HCT116 (cell line): ENCODE measurements at regions not wholly inside any gene's neighbourhood (a gene's known extent, or its start where the extent isn't known, plus 50 kb on each side); places are given as distances from the start of the nearest gene placed in this dataset.

ENCODE experiments used
- POLR2A ChIP-seq: IDR thresholded peaks from 2 replicates; pipeline ENCODE4 v1.7.0; 2011; ENCODE audit warnings: borderline replicate concordance; ENCODE audit not compliant: insufficient read depth, insufficient read length; ENCODE audit errors: extremely low read depth
- RAD21 ChIP-seq: IDR thresholded peaks from 2 replicates; pipeline ENCODE4 v1.6.1; 2012; ENCODE audit warnings: low read depth, mild to moderate bottlenecking
- TF ChIP-seq, protein P1 (sequence below): IDR thresholded peaks from 2 replicates; pipeline ENCODE4 v1.6.1; 2012; ENCODE audit warnings: low read depth
- TF ChIP-seq, protein P2 (sequence below), 3 experiments: fragments of 200-600 bp in 1 of 3; sonication (generic) in 1 of 3; IDR thresholded peaks in 2 of 3; conservative IDR thresholded peaks in 1 of 3; 2 replicates each; pipeline ENCODE4 v1.5.1; 2012 to 2017; ENCODE audit warnings: low read depth in 2 of 3, low read length in 2 of 3, antibody characterized with exemption in 1 of 3, borderline replicate concordance in 1 of 3, control low read depth in 1 of 3, mild to moderate bottlenecking in 1 of 3, mixed read lengths in 1 of 3, mixed run types in 1 of 3, moderate library complexity in 1 of 3; ENCODE audit not compliant: insufficient read depth in 1 of 3
- TF ChIP-seq, protein P3 (sequence below): IDR thresholded peaks from 2 replicates; pipeline ENCODE4 v1.6.1; 2012

DNA sequence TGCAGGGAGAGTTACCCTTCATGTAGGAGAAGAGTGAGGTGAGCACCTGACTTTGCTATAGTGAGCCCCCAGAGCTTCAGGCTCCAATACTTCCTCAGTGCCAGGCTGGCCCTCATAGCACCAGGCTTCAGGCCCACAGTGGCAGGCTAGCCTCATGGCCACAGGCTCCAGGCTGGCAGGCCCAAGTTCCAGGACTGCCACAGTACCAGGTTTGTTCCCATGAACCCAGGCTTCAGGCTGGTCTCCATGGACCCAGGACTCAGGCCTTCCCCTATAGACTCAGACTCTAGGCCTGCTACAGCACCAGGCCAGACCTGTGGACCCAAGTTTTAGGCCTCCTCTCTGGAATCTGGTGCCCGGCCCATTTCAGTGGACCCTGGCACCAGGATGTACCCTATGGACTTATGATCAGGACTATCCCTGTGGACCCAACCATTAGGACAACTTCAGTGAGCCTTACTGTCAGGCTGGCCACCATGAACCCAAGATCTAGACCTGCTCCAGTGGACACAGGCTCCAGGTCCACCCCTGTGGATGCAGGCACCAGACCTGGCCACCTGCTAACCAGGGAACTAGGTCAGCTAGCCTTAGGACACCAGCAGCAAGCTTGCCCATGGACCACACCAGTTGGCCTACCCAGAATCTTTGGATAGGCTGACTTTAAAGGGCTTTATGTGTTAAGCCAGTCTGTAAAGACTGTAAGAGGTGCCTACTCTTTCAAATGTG, 658.2 kb downstream of the KLHL13 start:
- TF ChIP-seq, protein P1, sequence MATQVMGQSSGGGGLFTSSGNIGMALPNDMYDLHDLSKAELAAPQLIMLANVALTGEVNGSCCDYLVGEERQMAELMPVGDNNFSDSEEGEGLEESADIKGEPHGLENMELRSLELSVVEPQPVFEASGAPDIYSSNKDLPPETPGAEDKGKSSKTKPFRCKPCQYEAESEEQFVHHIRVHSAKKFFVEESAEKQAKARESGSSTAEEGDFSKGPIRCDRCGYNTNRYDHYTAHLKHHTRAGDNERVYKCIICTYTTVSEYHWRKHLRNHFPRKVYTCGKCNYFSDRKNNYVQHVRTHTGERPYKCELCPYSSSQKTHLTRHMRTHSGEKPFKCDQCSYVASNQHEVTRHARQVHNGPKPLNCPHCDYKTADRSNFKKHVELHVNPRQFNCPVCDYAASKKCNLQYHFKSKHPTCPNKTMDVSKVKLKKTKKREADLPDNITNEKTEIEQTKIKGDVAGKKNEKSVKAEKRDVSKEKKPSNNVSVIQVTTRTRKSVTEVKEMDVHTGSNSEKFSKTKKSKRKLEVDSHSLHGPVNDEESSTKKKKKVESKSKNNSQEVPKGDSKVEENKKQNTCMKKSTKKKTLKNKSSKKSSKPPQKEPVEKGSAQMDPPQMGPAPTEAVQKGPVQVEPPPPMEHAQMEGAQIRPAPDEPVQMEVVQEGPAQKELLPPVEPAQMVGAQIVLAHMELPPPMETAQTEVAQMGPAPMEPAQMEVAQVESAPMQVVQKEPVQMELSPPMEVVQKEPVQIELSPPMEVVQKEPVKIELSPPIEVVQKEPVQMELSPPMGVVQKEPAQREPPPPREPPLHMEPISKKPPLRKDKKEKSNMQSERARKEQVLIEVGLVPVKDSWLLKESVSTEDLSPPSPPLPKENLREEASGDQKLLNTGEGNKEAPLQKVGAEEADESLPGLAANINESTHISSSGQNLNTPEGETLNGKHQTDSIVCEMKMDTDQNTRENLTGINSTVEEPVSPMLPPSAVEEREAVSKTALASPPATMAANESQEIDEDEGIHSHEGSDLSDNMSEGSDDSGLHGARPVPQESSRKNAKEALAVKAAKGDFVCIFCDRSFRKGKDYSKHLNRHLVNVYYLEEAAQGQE = no peak
- TF ChIP-seq, protein P2, sequence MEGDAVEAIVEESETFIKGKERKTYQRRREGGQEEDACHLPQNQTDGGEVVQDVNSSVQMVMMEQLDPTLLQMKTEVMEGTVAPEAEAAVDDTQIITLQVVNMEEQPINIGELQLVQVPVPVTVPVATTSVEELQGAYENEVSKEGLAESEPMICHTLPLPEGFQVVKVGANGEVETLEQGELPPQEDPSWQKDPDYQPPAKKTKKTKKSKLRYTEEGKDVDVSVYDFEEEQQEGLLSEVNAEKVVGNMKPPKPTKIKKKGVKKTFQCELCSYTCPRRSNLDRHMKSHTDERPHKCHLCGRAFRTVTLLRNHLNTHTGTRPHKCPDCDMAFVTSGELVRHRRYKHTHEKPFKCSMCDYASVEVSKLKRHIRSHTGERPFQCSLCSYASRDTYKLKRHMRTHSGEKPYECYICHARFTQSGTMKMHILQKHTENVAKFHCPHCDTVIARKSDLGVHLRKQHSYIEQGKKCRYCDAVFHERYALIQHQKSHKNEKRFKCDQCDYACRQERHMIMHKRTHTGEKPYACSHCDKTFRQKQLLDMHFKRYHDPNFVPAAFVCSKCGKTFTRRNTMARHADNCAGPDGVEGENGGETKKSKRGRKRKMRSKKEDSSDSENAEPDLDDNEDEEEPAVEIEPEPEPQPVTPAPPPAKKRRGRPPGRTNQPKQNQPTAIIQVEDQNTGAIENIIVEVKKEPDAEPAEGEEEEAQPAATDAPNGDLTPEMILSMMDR (IDR thresholded peaks at IDR 0.05 in 2 of 3, conservative IDR thresholded peaks at IDR 0.05 in 1 of 3; ENCODE audit: borderline replicate concordance in 1 of 3, insufficient read depth in 1 of 3, low read depth in 2 of 3, low read length in 2 of 3) = no peak
- TF ChIP-seq POLR2A = no peak
- TF ChIP-seq RAD21 = no peak
- TF ChIP-seq, protein P3, sequence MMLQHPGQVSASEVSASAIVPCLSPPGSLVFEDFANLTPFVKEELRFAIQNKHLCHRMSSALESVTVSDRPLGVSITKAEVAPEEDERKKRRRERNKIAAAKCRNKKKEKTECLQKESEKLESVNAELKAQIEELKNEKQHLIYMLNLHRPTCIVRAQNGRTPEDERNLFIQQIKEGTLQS = no peak
